Stimulated activated CD4-positive, alpha-beta T cell treated with anti-CD3 and anti-CD28 coated beads, Interleukin-12 subunit alpha, Interleukin-12 subunit beta, amount 100 ng/mL, for 48 hours (primary cell): ENCODE measurements at regions not wholly inside any gene's neighbourhood (a gene's known extent, or its start where the extent isn't known, plus 50 kb on each side); places are given as distances from the start of the nearest gene placed in this dataset.

Source experiments
- DNase-seq, 3 donors: peaks; one replicate each; pipeline ENCODE4 v3.0.0-alpha.2; 2020; ENCODE audit warnings: low read depth in 2 of 3, low spot score in 1 of 3

GRCh38 chr2:67462738-67463496 lies 65.8 kb downstream of the ETAA1 start:
- no peak for DNase-seq

- DNase-seq, result no peak
Measured at GRCh38 chr2:67463810-67464209, 66.7 kb downstream of the ETAA1 start.

- DNase-seq, result no peak
Measured at GRCh38 chr2:67465623-67466022, 68.5 kb downstream of the ETAA1 start.

GRCh38 chr2:67466734-67467133 lies 69.6 kb downstream of the ETAA1 start:
- DNase-seq, result no peak

- no peak for DNase-seq
Measured at GRCh38 chr2:67471681-67472080, 74.5 kb downstream of the ETAA1 start.

GRCh38 chr2:67476809-67477790 lies 80.0 kb downstream of the ETAA1 start:
- DNase-seq, result no peak

- DNase-seq, result no peak
Measured at GRCh38 chr2:67479261-67479660, 82.1 kb downstream of the ETAA1 start.

- no peak for DNase-seq
Measured at GRCh38 chr2:67485431-67485830, 88.3 kb downstream of the ETAA1 start.

- no peak for DNase-seq
Measured at GRCh38 chr2:67486041-67486796, 89.1 kb downstream of the ETAA1 start.

- no peak for DNase-seq
Measured at GRCh38 chr2:67487993-67488392, 90.9 kb downstream of the ETAA1 start.

GRCh38 chr2:67489396-67489795 lies 92.3 kb downstream of the ETAA1 start:
- no peak for DNase-seq

- DNase-seq, result no peak
Measured at GRCh38 chr2:67498931-67499330, 101.8 kb downstream of the ETAA1 start.

- DNase-seq, result no peak
Measured at GRCh38 chr2:67499989-67500388, 102.9 kb downstream of the ETAA1 start.

GRCh38 chr2:67500541-67500940 lies 103.4 kb downstream of the ETAA1 start:
- DNase-seq, result no peak

- no peak for DNase-seq
Measured at GRCh38 chr2:67502346-67503065, 105.4 kb downstream of the ETAA1 start.

- DNase-seq, result no peak
Measured at GRCh38 chr2:67503066-67503795, 106.1 kb downstream of the ETAA1 start.

- no peak for DNase-seq
Measured at GRCh38 chr2:67510745-67511144, 113.6 kb downstream of the ETAA1 start.

GRCh38 chr2:67514515-67514914 lies 117.4 kb downstream of the ETAA1 start:
- DNase-seq, result no peak

GRCh38 chr2:67515056-67515455 lies 117.9 kb downstream of the ETAA1 start:
- DNase-seq, result no peak

GRCh38 chr2:67515538-67515937 lies 118.4 kb downstream of the ETAA1 start:
- DNase-seq, result no peak
